Mammary epithelial cell (primary cell): ENCODE measurements at regions not wholly inside any gene's neighbourhood (a gene's known extent, or its start where the extent isn't known, plus 50 kb on each side); places are given as distances from the start of the nearest gene placed in this dataset.
"Not testable (repeated sequence)": the region's sequence is repeated elsewhere in the genome, so short reads cannot be mapped to it uniquely, and the experiment has no call there.

Experiments used
- EZH2 ChIP-seq: IDR thresholded peaks from 2 replicates; pipeline ENCODE4 v1.6.1; 2012; ENCODE audit warnings: low read length, inconsistent platforms, borderline replicate concordance
- TF ChIP-seq, protein P1 (sequence below), 2 donors: IDR thresholded peaks in 1 of 2; conservative IDR thresholded peaks in 1 of 2; 2 replicates each; pipeline ENCODE4 v1.5.1; 2011 to 2012; ENCODE audit warnings: inconsistent platforms in 2 of 2, low read length in 2 of 2, mild to moderate bottlenecking in 2 of 2, control low read depth in 1 of 2, low read depth in 1 of 2; ENCODE audit not compliant: insufficient read depth in 1 of 2; ENCODE audit errors: extremely low read depth in 1 of 2

DNA sequence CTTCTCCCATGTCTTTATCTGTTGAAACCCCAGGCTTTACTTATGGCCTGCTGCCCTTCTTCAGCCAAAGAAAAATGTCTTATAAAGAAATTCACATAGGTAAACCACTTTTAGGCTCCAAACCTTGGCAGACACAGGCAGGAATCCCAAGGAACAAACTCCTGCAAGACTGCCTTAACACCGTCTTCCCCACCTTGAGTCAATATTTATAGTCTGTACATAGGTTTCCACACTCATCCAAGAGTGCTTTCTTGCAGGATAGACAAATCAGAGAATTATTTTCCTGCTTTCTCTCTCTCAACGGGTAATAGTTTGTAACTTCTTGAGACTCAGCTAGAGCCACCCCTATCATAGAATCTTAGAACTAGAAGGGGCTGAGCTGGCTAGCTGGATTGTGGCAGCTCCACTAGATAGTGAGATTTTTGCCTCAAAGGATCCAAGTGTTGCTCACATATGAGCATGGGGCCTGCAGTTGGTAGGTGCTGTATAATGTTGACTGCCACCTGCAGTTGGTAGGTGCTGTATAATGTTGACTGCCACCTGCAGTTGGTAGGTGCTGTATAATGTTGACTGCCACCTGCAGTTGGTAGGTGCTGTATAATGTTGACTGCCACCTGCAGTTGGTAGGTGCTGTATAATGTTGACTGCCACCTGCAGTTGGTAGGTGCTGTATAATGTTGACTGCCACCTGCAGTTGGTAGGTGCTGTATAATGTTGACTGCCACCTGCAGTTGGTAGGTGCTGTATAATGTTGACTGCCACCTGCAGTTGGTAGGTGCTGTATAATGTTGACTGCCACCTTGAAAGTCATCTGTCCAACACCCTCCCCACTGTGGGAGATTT is 142.5 kb downstream of the MINAR1 start:
- TF ChIP-seq, protein P1, sequence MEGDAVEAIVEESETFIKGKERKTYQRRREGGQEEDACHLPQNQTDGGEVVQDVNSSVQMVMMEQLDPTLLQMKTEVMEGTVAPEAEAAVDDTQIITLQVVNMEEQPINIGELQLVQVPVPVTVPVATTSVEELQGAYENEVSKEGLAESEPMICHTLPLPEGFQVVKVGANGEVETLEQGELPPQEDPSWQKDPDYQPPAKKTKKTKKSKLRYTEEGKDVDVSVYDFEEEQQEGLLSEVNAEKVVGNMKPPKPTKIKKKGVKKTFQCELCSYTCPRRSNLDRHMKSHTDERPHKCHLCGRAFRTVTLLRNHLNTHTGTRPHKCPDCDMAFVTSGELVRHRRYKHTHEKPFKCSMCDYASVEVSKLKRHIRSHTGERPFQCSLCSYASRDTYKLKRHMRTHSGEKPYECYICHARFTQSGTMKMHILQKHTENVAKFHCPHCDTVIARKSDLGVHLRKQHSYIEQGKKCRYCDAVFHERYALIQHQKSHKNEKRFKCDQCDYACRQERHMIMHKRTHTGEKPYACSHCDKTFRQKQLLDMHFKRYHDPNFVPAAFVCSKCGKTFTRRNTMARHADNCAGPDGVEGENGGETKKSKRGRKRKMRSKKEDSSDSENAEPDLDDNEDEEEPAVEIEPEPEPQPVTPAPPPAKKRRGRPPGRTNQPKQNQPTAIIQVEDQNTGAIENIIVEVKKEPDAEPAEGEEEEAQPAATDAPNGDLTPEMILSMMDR (conservative IDR thresholded peaks at IDR 0.05 in 1 of 2, IDR thresholded peaks at IDR 0.05 in 1 of 2; ENCODE audit: extremely low read depth in 1 of 2, insufficient read depth in 1 of 2, low read depth in 1 of 2, low read length in 2 of 2), result not testable (repeated sequence)
- not testable (repeated sequence) for TF ChIP-seq EZH2
